HepG2 (cell line): ENCODE measurements at regions not wholly inside any gene's neighbourhood (a gene's known extent, or its start where the extent isn't known, plus 50 kb on each side); places are given as distances from the start of the nearest gene placed in this dataset.

ENCODE experiments used
- ATAC-seq: fragments of 200-7000 bp; cut with Tn5 transposase; 3 replicates; pipeline ENCODE4 v1.9.1; 2020; ENCODE audit warnings: mild to moderate bottlenecking, moderate library complexity
- BruUV-seq: library from RNA; stranded (reverse); fragments of 400-500 nt; replicated peaks from 2 replicates; lab custom pipeline; 2021; lab: Mats Ljungman, UMichigan
- CTCF ChIA-PET: fragments of 300-600 bp; formaldehyde crosslinking; extraction: SDS; loops from one replicate; lab custom pipeline; 2021; ENCODE audit warnings: low total read pairs, inconsistent platforms, low intra/inter-chr PET ratio; lab: Yijun Ruan, JAX
- POLR2A ChIA-PET: fragments of 350-600 bp; sonication (Branson Sonifier 250); formaldehyde crosslinking; loops from one replicate; lab custom pipeline; 2020; ENCODE audit warnings: antibody characterized with exemption, inconsistent platforms; lab: Yijun Ruan, JAX
- DNase-seq: peaks from one replicate; pipeline ENCODE4 v3.0.0-alpha.2; 2015; ENCODE audit warnings: low spot score
- FAIRE-seq: peaks from 3 replicates; lab custom pipeline; 2011; peaks lifted over from hg19 to GRCh38; lab: Jason Lieb, UNC
- H2AFZ ChIP-seq: one replicate; pipeline ENCODE4 v1.6.1; 2011; ENCODE audit warnings: low read length, inconsistent platforms
- H3K27ac ChIP-seq: fragments of 300-600 bp; 3 replicates; pipeline ENCODE4 v1.8.0; 2011; ENCODE audit warnings: mixed run types, mild to moderate bottlenecking, mixed read lengths, low read length, inconsistent platforms; ENCODE audit not compliant: insufficient read depth; ENCODE audit errors: extremely low read length
- H3K27me3 ChIP-seq, 2 experiments: fragments of 200-600 bp in 1 of 2; 2 replicates in 1 of 2; 3 replicates in 1 of 2; pipeline versions ENCODE4 v1.6.0 to v1.8.0; 2011; ENCODE audit warnings: low read length in 2 of 2, mild to moderate bottlenecking in 2 of 2, moderate library complexity in 2 of 2, inconsistent platforms in 1 of 2; ENCODE audit not compliant: insufficient read depth in 2 of 2, control insufficient read depth in 1 of 2
- H3K36me3 ChIP-seq, 2 experiments: fragments of 200-600 bp in 1 of 2; replicated peaks in 1 of 2; 2 replicates in 1 of 2; 3 replicates in 1 of 2; pipeline versions ENCODE4 v1.5.1 to v1.8.0; 2011; ENCODE audit warnings: low read length in 2 of 2, inconsistent platforms in 1 of 2; ENCODE audit not compliant: insufficient read depth in 2 of 2, control insufficient read depth in 1 of 2
- H3K4me1 ChIP-seq: 2 replicates; pipeline ENCODE4 v1.5.1; 2012; ENCODE audit warnings: low read length, inconsistent platforms; ENCODE audit not compliant: insufficient read depth
- H3K4me2 ChIP-seq: 2 replicates; pipeline ENCODE4 v1.6.0; 2011; ENCODE audit warnings: low read depth, low read length, inconsistent platforms
- H3K4me3 ChIP-seq, 3 experiments: fragments of 200-600 bp in 1 of 3; sonication (generic), shearing (Covaris generic) in 1 of 3; replicated peaks in 1 of 3; 2 replicates each; pipeline ENCODE4 v1.5.1; 2011 to 2016; ENCODE audit warnings: low read length in 3 of 3, inconsistent platforms in 2 of 3, low read depth in 2 of 3, mild to moderate bottlenecking in 2 of 3, control low read depth in 1 of 3, mixed read lengths in 1 of 3; ENCODE audit not compliant: insufficient read depth in 1 of 3
- H3K79me2 ChIP-seq: one replicate; pipeline ENCODE4 v1.6.1; 2011; ENCODE audit warnings: low read length, inconsistent platforms; ENCODE audit not compliant: insufficient read depth
- H3K9ac ChIP-seq: 2 replicates; pipeline ENCODE4 v1.6.0; 2011; ENCODE audit warnings: mild to moderate bottlenecking, low read depth, low read length, inconsistent platforms; ENCODE audit not compliant: insufficient read depth
- H3K9me3 ChIP-seq: 2 replicates; pipeline ENCODE4 v1.5.1; 2012; ENCODE audit warnings: mild to moderate bottlenecking, low read length
- H4K20me1 ChIP-seq: 2 replicates; pipeline ENCODE4 v1.6.0; 2011; ENCODE audit warnings: inconsistent platforms, mild to moderate bottlenecking, low read length, moderate library complexity; ENCODE audit not compliant: insufficient read depth
- CEBPB ChIP-seq: IDR thresholded peaks from 2 replicates; pipeline ENCODE4 v1.6.1; 2011; ENCODE audit warnings: low read depth, low read length, improper control_type of control experiment, borderline replicate concordance
- CENPT ChIP-seq: sonication (generic); formaldehyde crosslinking; IDR thresholded peaks from 2 replicates; pipeline ENCODE4 v1.8.0; 2022; ENCODE audit warnings: low read depth, mild to moderate bottlenecking, moderate library complexity, missing genetic modification reagents
- CHD2 ChIP-seq: IDR thresholded peaks from 2 replicates; pipeline ENCODE4 v1.6.1; 2011; ENCODE audit warnings: low read depth, low read length, improper control_type of control experiment
- E2F1 ChIP-seq: sonication (generic); formaldehyde crosslinking; IDR thresholded peaks from 2 replicates; pipeline ENCODE4 v1.5.0; 2020; ENCODE audit warnings: missing genetic modification reagents
- HDAC1 ChIP-seq: sonication (generic); formaldehyde crosslinking; IDR thresholded peaks from 2 replicates; pipeline ENCODE4 v1.5.1; 2020; ENCODE audit warnings: mild to moderate bottlenecking, missing genetic modification reagents
- KMT2B ChIP-seq: IDR thresholded peaks from 2 replicates; pipeline ENCODE4 v1.6.1; 2016; ENCODE audit warnings: missing genetic modification reagents, missing compliant biosample characterization
- RARG ChIP-seq: sonication (generic); formaldehyde crosslinking; IDR thresholded peaks from 2 replicates; pipeline ENCODE4 v1.4.0; 2020; ENCODE audit warnings: low read depth, mild to moderate bottlenecking, missing genetic modification reagents
- RNF2 ChIP-seq: fragments of 450-650 bp; conservative IDR thresholded peaks from 2 replicates; pipeline ENCODE4 v1.6.1; 2016; ENCODE audit warnings: low read depth
- SMC3 ChIP-seq: IDR thresholded peaks from 2 replicates; pipeline ENCODE4 v1.6.1; 2011; ENCODE audit warnings: low read length, improper control_type of control experiment
- SNAPC5 ChIP-seq: sonication (generic); formaldehyde crosslinking; IDR thresholded peaks from 2 replicates; pipeline ENCODE4 v1.8.1; 2023; ENCODE audit warnings: mild to moderate bottlenecking, missing genetic modification reagents, borderline replicate concordance
- SNRNP70 ChIP-seq: fragments of 200-400 bp; formaldehyde crosslinking; IDR thresholded peaks from 2 replicates; pipeline ENCODE4 v1.6.1; 2017; ENCODE audit warnings: mild to moderate bottlenecking, low read depth, low read length, moderate library complexity
- TEAD3 ChIP-seq: optimal IDR thresholded peaks from 2 replicates; pipeline ENCODE3; 2016; ENCODE audit warnings: borderline replicate concordance
- YEATS4 ChIP-seq: sonication (generic); formaldehyde crosslinking; IDR thresholded peaks from 2 replicates; pipeline ENCODE4 v1.4.0; 2020; ENCODE audit warnings: missing genetic modification reagents, borderline replicate concordance
- ZNF24 ChIP-seq: fragments of 450-650 bp; IDR thresholded peaks from 2 replicates; pipeline ENCODE4 v1.6.1; 2017; ENCODE audit warnings: antibody characterized with exemption, mild to moderate bottlenecking
- ZNF280B ChIP-seq: sonication (generic); formaldehyde crosslinking; IDR thresholded peaks from 2 replicates; pipeline ENCODE4 v1.5.0; 2020; ENCODE audit warnings: missing genetic modification reagents, mild to moderate bottlenecking, borderline replicate concordance
- ZNF34 ChIP-seq: sonication (generic); formaldehyde crosslinking; IDR thresholded peaks from 2 replicates; pipeline ENCODE4 v1.4.0; 2020; ENCODE audit warnings: mild to moderate bottlenecking, missing genetic modification reagents, borderline replicate concordance
- ZNF430 ChIP-seq: sonication (generic); formaldehyde crosslinking; IDR thresholded peaks from 2 replicates; pipeline ENCODE4 v1.9.0; 2021; ENCODE audit warnings: mild to moderate bottlenecking, missing genetic modification reagents
- ZNF557 ChIP-seq: sonication (generic); formaldehyde crosslinking; IDR thresholded peaks from 2 replicates; pipeline ENCODE4 v1.4.0; 2020; ENCODE audit warnings: missing genetic modification reagents
- ZNF567 ChIP-seq: sonication (generic); formaldehyde crosslinking; IDR thresholded peaks from 2 replicates; pipeline ENCODE4 v1.8.1; 2023; ENCODE audit warnings: mild to moderate bottlenecking, missing genetic modification reagents, borderline replicate concordance
- ZNF614 ChIP-seq: IDR thresholded peaks from 2 replicates; pipeline ENCODE4 v1.6.1; 2018; ENCODE audit warnings: missing biosample characterization, missing genetic modification reagents, inconsistent platforms, borderline replicate concordance
- WGBS: methylation state at CpG from one replicate; pipeline ENCODE4 v1.1.6; 2017; ENCODE audit warnings: low lambda C conversion rate; 5-methylcytosine and 5-hydroxymethylcytosine counted together
- in situ Hi-C: cut with HindIII; loops from 2 replicates; pipeline ENCODE4 v1.10.0; 2017; ENCODE audit warnings: low pct_unique_long_range_greater_than_20kb; ENCODE audit not compliant: extremely low pct_ligation_motif_present
- intact Hi-C: fragments of 100-400 bp; cut with micrococcal nuclease; formaldehyde crosslinking; loops from one replicate; pipeline ENCODE4 v1.10.0; 2022; ENCODE audit not compliant: unreplicated experiment

GRCh38 chr10:9285690-9286089 lies 1231.2 kb downstream of the GATA3 start:
- POLR2A ChIA-PET: no interaction called here

More at GRCh38 chr10:9285690-9286089, 1231.2 kb downstream of the GATA3 start:
- ATAC-seq: no peak
- CTCF ChIA-PET: no interaction called here
- H3K4me3 ChIP-seq: no peak overlapping the region
- BruUV-seq: no TSS peak
- H3K9ac ChIP-seq: no peak overlapping the region
- no peak overlapping the region for H3K4me2 ChIP-seq
- no peak for TF ChIP-seq ZNF24
- TF ChIP-seq HDAC1 (CRISPR knock-in tag): no peak
- no peak for TF ChIP-seq SNRNP70
- TF ChIP-seq SMC3: no peak
- no peak for TF ChIP-seq E2F1
- no peak for TF ChIP-seq RNF2
- no peak for TF ChIP-seq ZNF280B
- TF ChIP-seq ZNF567 (CRISPR knock-in tag): no peak
- TF ChIP-seq RARG (CRISPR knock-in tag): no peak
- TF ChIP-seq KMT2B (CRISPR knock-in tag): no peak
- no peak for TF ChIP-seq ZNF430 (CRISPR knock-in tag)
- TF ChIP-seq ZNF557 (CRISPR knock-in tag): no peak
- TF ChIP-seq ZNF614 (CRISPR knock-in tag): no peak
- no peak for TF ChIP-seq CEBPB
- no peak for TF ChIP-seq CENPT
- no peak for TF ChIP-seq TEAD3 (CRISPR knock-in tag)
- no peak for TF ChIP-seq ZNF34 (CRISPR knock-in tag)
- TF ChIP-seq SNAPC5 (CRISPR knock-in tag): no peak
- no peak for TF ChIP-seq CHD2
- TF ChIP-seq YEATS4 (CRISPR knock-in tag): no peak
- H3K4me1 ChIP-seq: no peaks in the 10 kb centered on the region
- no peaks in the 10 kb centered on the region for H4K20me1 ChIP-seq
- no peaks in the 10 kb centered on the region for H3K36me3 ChIP-seq
- H3K79me2 ChIP-seq: no peaks in the 10 kb centered on the region
- peaks cover 0 to 3% of the 10 kb centered on the region in 2 experiments; a peak in 1 of 5 replicates for H3K27me3 ChIP-seq
- intact Hi-C loops (no loop called here), in situ Hi-C loops (no loop called here)
- FAIRE-seq: no peak
- H2AFZ ChIP-seq: no peak overlapping the region
- no peaks in the 10 kb centered on the region for H3K9me3 ChIP-seq
- no peak overlapping the region for H3K27ac ChIP-seq
- WGBS: 20% methylated on average over 7 of the region's 7 CpGs
- no peak for DNase-seq
